MM.1S (cell line): ENCODE measurements at regions not wholly inside any gene's neighbourhood (a gene's known extent, or its start where the extent isn't known, plus 50 kb on each side); places are given as distances from the start of the nearest gene placed in this dataset.

Experiments used
- DNase-seq: peaks from one replicate; pipeline ENCODE4 v3.0.0-alpha.2; 2015
- H2AFZ ChIP-seq: fragments of 300-600 bp; sonication (generic); 2 replicates; pipeline ENCODE4 v1.6.0; 2016; ENCODE audit warnings: antibody characterized with exemption, low read length
- H3F3A ChIP-seq: fragments of 300-600 bp; sonication (generic); 2 replicates; pipeline ENCODE4 v1.6.1; 2016; ENCODE audit warnings: mild to moderate bottlenecking, antibody characterized with exemption, low read length, moderate library complexity, mixed read lengths; ENCODE audit not compliant: insufficient read depth
- H3K27ac ChIP-seq: fragments of 300-600 bp; sonication (generic); 2 replicates; pipeline ENCODE4 v1.5.1; 2016; ENCODE audit warnings: mild to moderate bottlenecking, low read length
- H3K27me3 ChIP-seq: fragments of 300-600 bp; sonication (generic); replicated peaks from 2 replicates; pipeline ENCODE4 v1.6.0; 2016; ENCODE audit warnings: low read length; ENCODE audit not compliant: insufficient read depth
- H3K36me3 ChIP-seq: fragments of 300-600 bp; sonication (generic); replicated peaks from 2 replicates; pipeline ENCODE4 v1.6.1; 2016; ENCODE audit warnings: mild to moderate bottlenecking, low read length, mixed read lengths; ENCODE audit not compliant: insufficient read depth
- H3K4me1 ChIP-seq: fragments of 300-600 bp; sonication (generic); 2 replicates; pipeline ENCODE4 v1.6.1; 2016; ENCODE audit warnings: low read length, mixed read lengths
- H3K4me2 ChIP-seq: fragments of 300-600 bp; sonication (generic); 2 replicates; pipeline ENCODE4 v1.6.0; 2016; ENCODE audit warnings: low read depth, low read length
- H3K4me3 ChIP-seq: fragments of 300-600 bp; sonication (generic); 2 replicates; pipeline ENCODE4 v1.5.1; 2016; ENCODE audit warnings: low read length, mixed read lengths
- H3K79me2 ChIP-seq: fragments of 300-600 bp; sonication (generic); 2 replicates; pipeline ENCODE4 v1.6.1; 2016; ENCODE audit warnings: mixed run types, low read length, mixed read lengths
- H3K9ac ChIP-seq: fragments of 300-600 bp; sonication (generic); 2 replicates; pipeline ENCODE4 v1.6.1; 2016; ENCODE audit warnings: low read length, mixed read lengths
- H3K9me2 ChIP-seq: fragments of 300-600 bp; sonication (generic); replicated peaks from 2 replicates; pipeline ENCODE4 v1.6.1; 2016; ENCODE audit warnings: mild to moderate bottlenecking, low read length, mixed read lengths; ENCODE audit not compliant: insufficient read depth
- H3K9me3 ChIP-seq: fragments of 300-600 bp; sonication (generic); replicated peaks from 2 replicates; pipeline ENCODE4 v1.6.1; 2016; ENCODE audit warnings: mild to moderate bottlenecking, low read length, mixed read lengths; ENCODE audit not compliant: insufficient read depth
- H4K20me1 ChIP-seq: fragments of 300-600 bp; sonication (generic); 2 replicates; pipeline ENCODE4 v1.6.1; 2016; ENCODE audit warnings: mild to moderate bottlenecking, low read length, moderate library complexity, mixed read lengths; ENCODE audit not compliant: insufficient read depth
- EZH2 ChIP-seq: fragments of 300-600 bp; sonication (generic); optimal IDR thresholded peaks from 2 replicates; pipeline ENCODE3; 2017; ENCODE audit warnings: low read depth, mild to moderate bottlenecking, antibody characterized with exemption, low read length, mixed read lengths
- EZH2phosphoT487 ChIP-seq: fragments of 300-600 bp; sonication (generic); IDR thresholded peaks from 2 replicates; pipeline ENCODE4 v1.6.1; 2018; ENCODE audit warnings: antibody characterized with exemption, low read length
- TF ChIP-seq, protein P1 (sequence below): fragments of 300-600 bp; sonication (generic); IDR thresholded peaks from 2 replicates; pipeline ENCODE4 v1.5.1; 2016; ENCODE audit warnings: antibody characterized with exemption, low read length, mixed read lengths

DNA sequence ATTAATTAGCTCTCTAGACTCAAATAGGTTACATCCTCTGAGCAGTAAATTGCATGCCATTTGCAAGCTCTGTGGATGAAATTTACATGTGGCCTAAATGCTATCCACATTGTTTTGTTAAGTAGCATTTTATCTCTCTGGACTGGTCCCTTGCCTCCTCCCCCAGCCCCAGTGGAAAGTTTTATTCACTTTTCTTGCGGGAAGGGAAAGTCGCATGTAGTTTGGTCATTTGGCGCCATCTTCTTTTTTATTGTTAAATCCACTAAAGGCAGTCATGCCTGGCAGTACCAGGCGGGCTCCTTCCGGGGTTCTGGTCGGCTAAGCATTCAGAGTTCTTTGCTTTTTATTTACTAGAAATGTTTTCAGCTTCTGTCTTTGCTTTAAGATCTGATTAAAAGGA lies 188.7 kb downstream of the TM9SF2 start:
- no peak for TF ChIP-seq EZH2
- Histone ChIP-seq H3K9ac (no peak overlapping the region), H3F3A (no peaks in the 10 kb centered on the region), H3K4me1 (no peaks in the 10 kb centered on the region), H3K27ac (no peak overlapping the region), H3K36me3 (no peaks in the 10 kb centered on the region), H4K20me1 (no peaks in the 10 kb centered on the region), H3K4me3 (no peak overlapping the region), H3K9me3 (no peaks in the 10 kb centered on the region), H2AFZ (no peak overlapping the region), H3K79me2 (no peaks in the 10 kb centered on the region), H3K9me2 (no peaks in the 10 kb centered on the region), H3K27me3 (no peaks in the 10 kb centered on the region), H3K4me2 (no peak overlapping the region)
- no peak for DNase-seq

DNA sequence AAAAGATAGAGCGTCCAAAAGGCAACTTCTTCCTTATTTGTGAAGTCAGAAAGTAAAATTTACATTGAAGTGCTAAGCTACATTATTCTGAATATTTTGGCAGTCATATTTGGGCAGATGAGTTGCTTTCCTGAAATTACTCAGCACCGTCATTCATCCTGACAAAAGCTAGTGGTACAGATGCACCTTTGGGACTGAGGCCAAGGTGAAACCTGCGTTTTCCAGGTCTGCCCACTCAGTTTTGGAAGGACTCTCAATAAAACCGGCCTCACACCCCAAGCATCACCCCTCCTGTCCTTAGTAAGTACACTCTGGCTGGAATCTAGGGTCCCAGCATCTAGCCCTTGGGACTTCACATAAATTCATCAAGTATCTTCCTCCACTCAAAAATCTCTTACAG lies 187.5 kb downstream of the TM9SF2 start:
- H3K4me2 ChIP-seq, result no peak overlapping the region
- DNase-seq, result no peak
- H3K27me3 ChIP-seq, result no peaks in the 10 kb centered on the region
- H3K36me3 ChIP-seq, result no peaks in the 10 kb centered on the region
- H3K4me1 ChIP-seq, result no peaks in the 10 kb centered on the region
- H3K9ac ChIP-seq, result no peak overlapping the region
- no peak overlapping the region for H3K4me3 ChIP-seq
- H3K79me2 ChIP-seq, result no peaks in the 10 kb centered on the region
- no peaks in the 10 kb centered on the region for H4K20me1 ChIP-seq
- TF ChIP-seq, protein P1, sequence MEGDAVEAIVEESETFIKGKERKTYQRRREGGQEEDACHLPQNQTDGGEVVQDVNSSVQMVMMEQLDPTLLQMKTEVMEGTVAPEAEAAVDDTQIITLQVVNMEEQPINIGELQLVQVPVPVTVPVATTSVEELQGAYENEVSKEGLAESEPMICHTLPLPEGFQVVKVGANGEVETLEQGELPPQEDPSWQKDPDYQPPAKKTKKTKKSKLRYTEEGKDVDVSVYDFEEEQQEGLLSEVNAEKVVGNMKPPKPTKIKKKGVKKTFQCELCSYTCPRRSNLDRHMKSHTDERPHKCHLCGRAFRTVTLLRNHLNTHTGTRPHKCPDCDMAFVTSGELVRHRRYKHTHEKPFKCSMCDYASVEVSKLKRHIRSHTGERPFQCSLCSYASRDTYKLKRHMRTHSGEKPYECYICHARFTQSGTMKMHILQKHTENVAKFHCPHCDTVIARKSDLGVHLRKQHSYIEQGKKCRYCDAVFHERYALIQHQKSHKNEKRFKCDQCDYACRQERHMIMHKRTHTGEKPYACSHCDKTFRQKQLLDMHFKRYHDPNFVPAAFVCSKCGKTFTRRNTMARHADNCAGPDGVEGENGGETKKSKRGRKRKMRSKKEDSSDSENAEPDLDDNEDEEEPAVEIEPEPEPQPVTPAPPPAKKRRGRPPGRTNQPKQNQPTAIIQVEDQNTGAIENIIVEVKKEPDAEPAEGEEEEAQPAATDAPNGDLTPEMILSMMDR, result no peak
- no peak for TF ChIP-seq EZH2phosphoT487
- TF ChIP-seq EZH2, result no peak
- no peak overlapping the region for H2AFZ ChIP-seq
- no peaks in the 10 kb centered on the region for H3F3A ChIP-seq
- H3K27ac ChIP-seq, result no peak overlapping the region
- no peaks in the 10 kb centered on the region for H3K9me3 ChIP-seq
- no peaks in the 10 kb centered on the region for H3K9me2 ChIP-seq

DNA sequence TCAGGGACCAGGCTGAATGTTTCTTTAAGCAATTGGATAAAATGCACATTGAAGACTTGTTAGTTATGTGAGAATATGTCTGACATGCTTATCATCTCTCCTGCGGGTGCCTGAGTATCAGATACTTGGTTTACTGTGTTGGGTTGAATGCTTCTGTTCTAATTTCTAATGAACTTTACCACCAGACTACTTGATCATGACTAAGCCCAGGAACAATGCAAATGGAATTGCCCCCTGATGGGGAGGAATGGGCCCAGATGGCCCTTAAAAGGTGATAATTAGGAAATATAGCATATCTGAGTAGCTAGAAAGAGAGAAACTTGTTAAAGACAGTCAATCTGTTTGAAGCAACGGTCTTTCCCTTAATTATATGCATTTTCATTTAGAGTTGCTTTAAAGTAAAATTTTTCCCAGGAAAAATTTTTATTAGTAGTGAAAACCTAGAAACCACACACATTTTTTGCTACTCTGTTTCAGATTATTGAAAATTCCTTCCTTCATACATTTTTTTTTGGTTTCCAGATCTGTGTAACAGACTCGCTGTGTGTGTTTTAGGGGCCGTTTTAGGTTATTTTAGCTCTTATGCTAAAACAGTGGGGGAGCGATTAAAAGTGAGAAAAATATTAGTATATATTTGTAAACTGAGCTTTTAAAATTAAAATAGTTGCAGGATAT lies 186.6 kb downstream of the TM9SF2 start:
- Histone ChIP-seq H3K4me2 (no peak overlapping the region), H4K20me1 (no peaks in the 10 kb centered on the region), H3K9me3 (no peaks in the 10 kb centered on the region), H3K79me2 (no peaks in the 10 kb centered on the region), H3K27me3 (no peaks in the 10 kb centered on the region), H3K9ac (no peak overlapping the region), H3F3A (no peaks in the 10 kb centered on the region), H2AFZ (no peak overlapping the region), H3K4me1 (no peaks in the 10 kb centered on the region), H3K4me3 (no peak overlapping the region), H3K9me2 (no peaks in the 10 kb centered on the region), H3K27ac (no peak overlapping the region), H3K36me3 (no peaks in the 10 kb centered on the region)
- no peak for DNase-seq
- TF ChIP-seq, protein P1, result no peak
- no peak for TF ChIP-seq EZH2phosphoT487
- TF ChIP-seq EZH2, result no peak

DNA sequence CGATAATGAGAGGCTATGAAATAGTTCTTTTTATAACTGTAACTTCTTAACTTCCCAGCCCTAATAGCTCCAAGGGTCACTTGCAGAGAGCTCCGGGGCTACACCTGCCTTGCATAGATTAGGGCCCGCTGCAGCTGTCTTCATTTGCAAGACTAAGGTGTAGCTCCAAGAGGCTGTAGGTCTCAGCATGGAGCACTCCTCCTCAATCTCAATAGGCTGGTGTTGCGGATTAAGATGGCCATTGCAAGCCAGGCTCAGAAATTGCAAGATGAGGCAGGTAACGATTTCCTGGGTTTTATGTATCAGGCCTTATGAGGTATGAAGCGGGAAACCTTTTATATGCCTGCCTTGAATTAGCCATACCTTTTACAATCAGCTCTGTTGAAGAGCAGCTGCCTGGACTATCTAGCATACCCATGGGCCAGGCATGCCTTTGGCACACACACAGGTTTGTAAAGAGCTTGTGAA lies 185.7 kb downstream of the TM9SF2 start:
- no peak for DNase-seq
- Histone ChIP-seq H3K9me3 (no peaks in the 10 kb centered on the region), H3F3A (no peaks in the 10 kb centered on the region), H2AFZ (no peak overlapping the region), H3K4me2 (no peak overlapping the region), H3K79me2 (no peaks in the 10 kb centered on the region), H3K4me3 (no peak overlapping the region), H3K9ac (no peak overlapping the region), H3K36me3 (no peaks in the 10 kb centered on the region), H3K9me2 (no peaks in the 10 kb centered on the region), H3K4me1 (no peaks in the 10 kb centered on the region), H3K27me3 (no peaks in the 10 kb centered on the region), H4K20me1 (no peaks in the 10 kb centered on the region), H3K27ac (no peak overlapping the region)
- TF ChIP-seq EZH2 (no peak), EZH2phosphoT487 (no peak)
- TF ChIP-seq, protein P1, result no peak
